Heart right ventricle (tissue), 16 donors: ENCODE measurements at regions not wholly inside any gene's neighbourhood (a gene's known extent, or its start where the extent isn't known, plus 50 kb on each side); places are given as distances from the start of the nearest gene placed in this dataset.

Experiments used
- ATAC-seq, 8 donors: fragments of 200-7000 bp; cut with Tn5 transposase; one replicate each; pipeline ENCODE4 v1.9.1; 2020; ENCODE audit warnings: mild to moderate bottlenecking in 8 of 8, moderate library complexity in 8 of 8, moderate number of reproducible peaks in 1 of 8
- DNase-seq, 2 donors: peaks; one replicate each; pipeline ENCODE4 v3.0.0-alpha.2; 2020
- H3K27ac ChIP-seq, 10 donors: fragments of 200-600 bp; sonication (generic) in 2 of 10; one replicate each; pipeline versions ENCODE4 v1.5.0 to v1.8.0; 2020 to 2022; ENCODE audit warnings: mild to moderate bottlenecking in 3 of 10
- H3K27me3 ChIP-seq, 7 donors: fragments of 200-600 bp; one replicate each; pipeline ENCODE4 v1.8.0; 2021 to 2022; ENCODE audit warnings: mild to moderate bottlenecking in 2 of 7
- H3K36me3 ChIP-seq, 9 donors: fragments of 200-600 bp; sonication (generic) in 1 of 9; one replicate each; pipeline versions ENCODE4 v1.5.0 to v1.8.0; 2020 to 2022; ENCODE audit warnings: mild to moderate bottlenecking in 2 of 9
- H3K4me1 ChIP-seq, 9 donors: fragments of 200-600 bp; sonication (generic) in 1 of 9; one replicate each; pipeline versions ENCODE4 v1.5.0 to v1.8.0; 2020 to 2022; ENCODE audit warnings: mild to moderate bottlenecking in 4 of 9
- H3K4me3 ChIP-seq, 10 donors: fragments of 200-600 bp; sonication (generic) in 2 of 10; one replicate each; pipeline versions ENCODE4 v1.5.0 to v1.8.0; 2020 to 2022; ENCODE audit warnings: mild to moderate bottlenecking in 7 of 10, moderate library complexity in 2 of 10
- H3K9me3 ChIP-seq, 11 donors: fragments of 200-600 bp in 10 of 11; sonication (generic) in 2 of 11; one replicate each; pipeline versions ENCODE4 v1.5.0 to v1.8.0; 2013 to 2022; ENCODE audit warnings: mild to moderate bottlenecking in 2 of 11, control low read depth in 1 of 11, moderate library complexity in 1 of 11
- WGBS, 2 donors: extraction: QIAGEN DNeasy Blood & Tissue Kit; methylation state at CpG; one replicate each; pipeline ENCODE4 v1.1.7; 2013; ENCODE audit warnings: inconsistent platforms in 1 of 2; 5-methylcytosine and 5-hydroxymethylcytosine counted together
- intact Hi-C, 10 donors: fragments of 100-400 bp; cut with DNase I; formaldehyde crosslinking; loops; one replicate each; pipeline versions ENCODE4 v1.11.1 to v1.14.2; 2022
- TF ChIP-seq, protein P1 (sequence below), 9 donors: fragments of 200-600 bp; sonication (generic) in 2 of 9; IDR thresholded peaks; one replicate each; pipeline versions ENCODE4 v1.5.0 to v1.8.0; 2021 to 2022; ENCODE audit warnings: antibody characterized with exemption in 9 of 9, mild to moderate bottlenecking in 5 of 9, moderate library complexity in 1 of 9
- donor health status: Arrhythmogenic right ventricular cardiomyopathy.
- donor health status: ischemic (EF 13 %, LVEDD 7.1; RV severe dilation, severe dysfunction).
- donor health status: healthy with polysubstance abuse.
- donor health status: DM: no; HTN: yes; CAD: no.
- donor health status: DM: no; HTN: no; CAD: no.
- donor health status: ischemic (EF 25% LVEDD 6.9; RV normal size, moderate dysfunction).
- donor health status: ischemic (EF 25% LVEDD 5.7; RV mildly dilated, moderate dysfunction).
- donor health status: healthy.
- donor health status: DM: yes; HTN: yes; CAD: no.
- donor health status: Ischemic cardiomyopathy.
- donor health status: ischemic (EF 35%, LVEDD 5.7; RV mildly dilated, moderate dysfunction).
- donor health status: nonischemic (EF 11% LVEDD 7.7; RV severe dilation, severe dysfunction).
- donor health status: DM: yes; HTN: yes; CAD: no.
- donor health status: PGD.
- donor health status: ischemic (EF 29% LVEDD 5.4; RV normal size, mild dysfunction).
- donor health status: nonischemic (EF 23%, LVEDD 6.1; RV moderate dilation, normal function).

DNA sequence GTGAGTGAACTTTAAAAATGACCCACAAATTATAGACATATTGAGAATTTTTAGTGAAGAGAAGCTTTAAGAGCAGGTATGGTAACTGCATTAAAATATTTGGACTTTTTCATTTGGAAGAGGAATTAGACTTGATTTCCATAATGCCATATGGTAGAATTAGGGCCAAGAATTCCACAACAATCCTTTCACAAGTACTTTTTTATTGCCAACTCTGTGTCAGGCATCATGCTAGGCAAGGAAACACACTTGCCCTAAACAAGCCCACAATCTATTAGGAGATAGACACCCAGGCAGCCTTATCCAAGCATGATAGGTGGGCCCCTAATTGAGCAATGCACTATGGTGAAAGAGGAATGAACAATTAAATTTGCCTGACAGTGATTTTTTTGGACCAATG, 353.0 kb downstream of the TGFB2 start:
- no peak for ATAC-seq
- no peaks in the 10 kb centered on the region for H3K4me1 ChIP-seq
- H3K27me3 ChIP-seq = no peaks in the 10 kb centered on the region
- no peak overlapping the region for H3K4me3 ChIP-seq
- no peaks in the 10 kb centered on the region for H3K9me3 ChIP-seq
- H3K27ac ChIP-seq = no peak overlapping the region
- intact Hi-C loops = no loop called here
- H3K36me3 ChIP-seq = no peaks in the 10 kb centered on the region
- TF ChIP-seq, protein P1, sequence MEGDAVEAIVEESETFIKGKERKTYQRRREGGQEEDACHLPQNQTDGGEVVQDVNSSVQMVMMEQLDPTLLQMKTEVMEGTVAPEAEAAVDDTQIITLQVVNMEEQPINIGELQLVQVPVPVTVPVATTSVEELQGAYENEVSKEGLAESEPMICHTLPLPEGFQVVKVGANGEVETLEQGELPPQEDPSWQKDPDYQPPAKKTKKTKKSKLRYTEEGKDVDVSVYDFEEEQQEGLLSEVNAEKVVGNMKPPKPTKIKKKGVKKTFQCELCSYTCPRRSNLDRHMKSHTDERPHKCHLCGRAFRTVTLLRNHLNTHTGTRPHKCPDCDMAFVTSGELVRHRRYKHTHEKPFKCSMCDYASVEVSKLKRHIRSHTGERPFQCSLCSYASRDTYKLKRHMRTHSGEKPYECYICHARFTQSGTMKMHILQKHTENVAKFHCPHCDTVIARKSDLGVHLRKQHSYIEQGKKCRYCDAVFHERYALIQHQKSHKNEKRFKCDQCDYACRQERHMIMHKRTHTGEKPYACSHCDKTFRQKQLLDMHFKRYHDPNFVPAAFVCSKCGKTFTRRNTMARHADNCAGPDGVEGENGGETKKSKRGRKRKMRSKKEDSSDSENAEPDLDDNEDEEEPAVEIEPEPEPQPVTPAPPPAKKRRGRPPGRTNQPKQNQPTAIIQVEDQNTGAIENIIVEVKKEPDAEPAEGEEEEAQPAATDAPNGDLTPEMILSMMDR (IDR thresholded peaks at IDR 0.05) = no peak
- no peak for DNase-seq

DNA sequence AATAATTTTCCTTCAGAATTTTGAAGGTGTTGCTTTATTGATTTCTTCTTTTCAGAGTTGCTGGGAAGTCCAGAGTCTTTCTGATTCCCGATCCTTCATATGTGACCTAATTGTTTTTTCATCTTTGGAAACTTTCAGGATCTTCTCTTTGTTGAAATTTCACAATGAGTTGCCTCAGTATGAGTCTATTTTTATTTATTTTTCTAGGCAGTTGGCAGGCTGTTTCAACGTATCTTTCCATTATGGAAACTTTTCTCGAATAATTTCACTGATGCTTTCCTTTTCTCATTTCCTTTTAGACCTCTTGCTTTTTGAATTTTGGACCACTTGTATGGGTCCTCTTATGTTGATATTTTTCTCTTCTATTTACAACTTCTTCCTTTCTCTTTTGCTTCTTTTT, 354.3 kb downstream of the TGFB2 start:
- DNase-seq = no peak
- Histone ChIP-seq H3K36me3 (no peaks in the 10 kb centered on the region), H3K9me3 (no peaks in the 10 kb centered on the region), H3K4me1 (no peaks in the 10 kb centered on the region), H3K4me3 (no peak overlapping the region), H3K27ac (no peak overlapping the region), H3K27me3 (no peaks in the 10 kb centered on the region)
- TF ChIP-seq, protein P1 (IDR thresholded peaks at IDR 0.05) = no peak
- intact Hi-C loops = no loop called here
- no peak for ATAC-seq
- 56 to 72% methylated on average over 3 of the region's 3 CpGs for WGBS, 2 donors

DNA sequence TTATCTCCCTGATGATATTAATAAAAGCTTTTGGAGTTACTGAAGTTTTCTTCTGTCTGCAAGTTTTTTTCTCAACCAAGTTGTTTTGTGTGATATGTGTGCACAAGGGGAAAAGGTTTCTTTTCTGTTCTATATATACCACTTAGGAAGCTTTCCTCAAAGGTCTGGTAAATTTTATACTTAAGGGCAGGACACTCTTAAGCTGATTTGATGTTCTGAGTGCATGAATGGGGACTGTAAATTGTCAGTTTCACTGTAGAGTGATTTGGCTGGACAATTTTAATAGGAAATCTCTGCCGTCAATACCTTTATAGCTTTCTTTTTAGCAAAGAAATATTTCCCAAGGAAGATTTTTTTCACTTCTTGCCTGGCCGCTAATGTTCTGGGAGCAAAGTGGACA, 354.7 kb downstream of the TGFB2 start:
- intact Hi-C loops = no loop called here
- 92% methylated on average over 2 of the region's 2 CpGs for WGBS, 2 donors

DNA sequence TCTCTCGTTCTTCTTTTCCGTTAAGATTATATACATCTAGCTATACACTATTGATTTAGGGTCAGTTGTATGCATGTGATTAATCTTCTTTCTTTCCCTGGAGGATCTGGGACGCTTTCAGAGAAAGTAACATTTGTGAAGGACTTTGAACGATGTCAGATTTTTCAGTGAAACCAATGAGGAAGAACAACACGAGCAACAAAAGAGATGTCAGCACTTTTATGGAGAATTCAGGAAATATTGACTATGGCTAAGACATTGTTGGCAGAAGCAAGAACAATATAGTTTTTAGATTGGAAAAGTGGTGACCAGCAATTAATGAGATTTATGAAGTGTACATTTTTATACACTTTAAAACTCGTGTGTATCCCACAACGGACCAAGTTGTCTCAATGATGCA, 355.5 kb downstream of the TGFB2 start:
- TF ChIP-seq, protein P1 (IDR thresholded peaks at IDR 0.05) = no peak
- 93 to 94% methylated on average over 7 of the region's 7 CpGs for WGBS, 2 donors
- no peak for ATAC-seq

More for the DNA sequence above, 354.7 kb downstream of the TGFB2 start:
- H3K9me3 ChIP-seq = no peaks in the 10 kb centered on the region
- DNase-seq = no peak
- TF ChIP-seq, protein P1 (IDR thresholded peaks at IDR 0.05) = no peak
- H3K36me3 ChIP-seq = no peaks in the 10 kb centered on the region
- H3K27ac ChIP-seq = no peak overlapping the region
- no peak overlapping the region for H3K4me3 ChIP-seq
- no peaks in the 10 kb centered on the region for H3K27me3 ChIP-seq
- no peak for ATAC-seq
- no peaks in the 10 kb centered on the region for H3K4me1 ChIP-seq

DNA sequence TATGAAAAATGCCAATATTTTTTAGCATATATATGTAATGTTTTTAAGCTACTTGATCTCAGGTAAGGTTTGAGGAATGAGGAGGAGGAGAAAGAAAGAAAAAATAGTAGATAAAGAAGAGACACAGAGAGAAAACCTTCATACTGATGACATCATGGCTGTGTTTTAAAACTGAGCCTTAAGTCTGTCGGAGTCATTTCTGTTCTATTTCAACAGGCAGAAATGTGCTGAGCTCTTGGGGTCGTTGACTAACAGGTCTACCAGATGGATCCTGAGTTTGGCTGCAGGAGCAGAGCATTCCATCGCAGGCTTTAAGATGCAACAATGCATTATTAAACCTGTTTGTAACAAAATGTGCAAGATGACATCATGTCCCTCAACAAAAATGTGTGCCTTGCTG, 356.0 kb downstream of the TGFB2 start:
- no peaks in the 10 kb centered on the region for H3K9me3 ChIP-seq
- H3K4me3 ChIP-seq = no peak overlapping the region
- no peaks in the 10 kb centered on the region for H3K36me3 ChIP-seq
- WGBS, 2 donors = 67 to 80% methylated on average over 3 of the region's 3 CpGs
- no peak for ATAC-seq
- TF ChIP-seq, protein P1 (IDR thresholded peaks at IDR 0.05) = no peak
- intact Hi-C loops = no loop called here
- no peak for DNase-seq
- H3K27me3 ChIP-seq = no peaks in the 10 kb centered on the region
- H3K4me1 ChIP-seq = peaks cover 0 to 5% (median 0%) of the 10 kb centered on the region in 9 donors
- no peak overlapping the region for H3K27ac ChIP-seq

More for the DNA sequence above, 355.5 kb downstream of the TGFB2 start:
- H3K27ac ChIP-seq = no peak overlapping the region
- no peaks in the 10 kb centered on the region for H3K9me3 ChIP-seq
- no peaks in the 10 kb centered on the region for H3K27me3 ChIP-seq
- intact Hi-C loops = no loop called here
- no peak overlapping the region for H3K4me3 ChIP-seq
- H3K36me3 ChIP-seq = no peaks in the 10 kb centered on the region
- H3K4me1 ChIP-seq = no peaks in the 10 kb centered on the region
- no peak for DNase-seq
